GM12892 (cell line): ENCODE measurements at regions not wholly inside any gene's neighbourhood (a gene's known extent, or its start where the extent isn't known, plus 50 kb on each side); places are given as distances from the start of the nearest gene placed in this dataset.

Experiments used
- DNase-seq: peaks from one replicate; pipeline ENCODE4 v3.0.0; 2011; ENCODE audit not compliant: insufficient read length
- FAIRE-seq: peaks from 2 replicates; lab custom pipeline; 2011; peaks lifted over from hg19 to GRCh38; lab: Jason Lieb, UNC
- POLR2A ChIP-seq: IDR thresholded peaks from 2 replicates; pipeline ENCODE4 v1.6.1; 2011; ENCODE audit warnings: low read depth, low read length, control low read depth
- POLR2AphosphoS5 ChIP-seq: IDR thresholded peaks from 2 replicates; pipeline ENCODE4 v1.6.1; 2011; ENCODE audit warnings: low read depth, low read length, control low read depth
- TAF1 ChIP-seq: IDR thresholded peaks from 2 replicates; pipeline ENCODE4 v1.6.1; 2011; ENCODE audit warnings: low read depth, mild to moderate bottlenecking, control low read depth, low read length, borderline replicate concordance

DNA sequence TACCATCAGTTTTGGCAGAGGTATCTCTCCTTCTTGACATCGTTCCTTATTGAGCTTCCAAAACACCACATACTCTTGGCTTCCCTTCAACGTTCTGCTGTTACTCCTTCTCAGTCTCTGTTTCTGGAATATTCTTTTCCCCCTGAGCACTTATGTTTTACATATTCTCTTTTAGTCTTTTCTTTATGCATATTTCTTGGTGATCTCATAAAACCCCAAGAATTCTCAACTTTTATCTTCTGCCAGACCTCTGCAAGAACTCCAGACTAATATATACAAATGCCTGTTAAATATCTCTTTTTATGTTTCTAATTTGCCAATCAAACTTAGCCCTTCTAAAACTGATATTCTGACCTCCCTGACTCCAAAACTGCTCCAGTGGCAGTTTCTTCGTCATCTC lies 453.4 kb upstream of the CTNND2 start:
- FAIRE-seq: no peak
- DNase-seq: no peak
- TF ChIP-seq POLR2A (no peak), TAF1 (no peak), POLR2AphosphoS5 (no peak)

DNA sequence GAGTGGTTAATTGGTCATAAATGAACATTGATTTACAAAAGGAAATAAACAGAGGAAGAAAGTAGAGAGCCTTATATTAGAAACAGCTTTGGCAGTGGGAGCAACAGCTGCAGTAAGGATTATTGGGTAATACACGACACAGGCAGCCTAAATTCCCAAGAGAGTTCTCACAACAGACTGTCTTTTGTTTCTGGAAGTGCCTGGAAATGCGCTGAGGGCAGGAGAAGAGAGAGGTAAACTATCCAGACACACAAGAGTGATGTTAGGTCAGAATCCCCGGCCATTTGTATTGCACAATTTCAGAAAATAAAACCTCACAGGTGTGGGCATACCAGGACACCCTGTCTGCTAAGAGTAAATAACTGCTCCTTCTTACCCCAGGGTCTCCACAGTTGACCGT lies 450.4 kb upstream of the CTNND2 start:
- DNase-seq (no peak), FAIRE-seq (no peak)
- TF ChIP-seq POLR2A: no peak
- TF ChIP-seq TAF1: no peak
- TF ChIP-seq POLR2AphosphoS5: no peak

DNA sequence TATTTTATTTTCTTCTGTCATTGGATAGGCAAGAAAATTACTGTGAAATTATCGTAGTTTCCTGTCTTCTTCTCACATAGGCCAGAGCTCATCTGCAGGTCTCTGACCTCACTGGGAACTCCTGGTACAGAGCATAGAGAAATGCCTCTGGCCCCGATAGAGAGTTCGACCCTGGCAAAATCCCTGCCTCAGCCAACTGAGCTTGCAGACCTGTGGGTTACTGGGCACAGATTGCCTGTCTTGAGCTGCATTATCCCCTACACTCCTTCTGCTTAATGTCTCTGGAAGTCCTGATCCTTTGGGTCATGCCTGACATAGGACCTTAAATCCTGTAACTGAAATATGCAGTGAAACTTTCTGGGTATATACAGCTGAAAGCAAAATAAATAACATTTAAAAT lies 439.3 kb upstream of the CTNND2 start:
- DNase-seq (no peak), FAIRE-seq (no peak)
- TF ChIP-seq POLR2A (no peak), TAF1 (no peak), POLR2AphosphoS5 (no peak)

DNA sequence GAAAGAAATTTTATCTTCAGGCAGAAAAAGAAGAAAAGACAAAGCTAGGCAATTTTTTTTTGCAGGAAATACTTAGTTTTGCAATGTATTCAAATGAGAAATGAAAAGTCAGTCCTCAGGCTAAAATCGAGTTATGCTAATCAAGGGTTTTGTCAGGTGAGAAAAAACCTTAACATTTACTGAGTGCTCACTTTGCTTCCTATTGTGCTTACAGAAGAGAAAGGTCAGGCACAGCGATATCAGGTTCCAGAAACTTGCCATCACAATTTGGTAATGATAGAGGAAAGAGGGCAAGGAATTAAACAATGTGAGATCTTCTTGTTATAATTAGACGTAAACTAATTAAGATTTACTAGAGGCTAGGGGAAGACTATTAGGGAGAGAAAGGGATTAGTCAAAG lies 431.7 kb upstream of the CTNND2 start:
- FAIRE-seq (no peak), DNase-seq (no peak)
- TF ChIP-seq TAF1 (no peak), POLR2A (no peak), POLR2AphosphoS5 (no peak)

DNA sequence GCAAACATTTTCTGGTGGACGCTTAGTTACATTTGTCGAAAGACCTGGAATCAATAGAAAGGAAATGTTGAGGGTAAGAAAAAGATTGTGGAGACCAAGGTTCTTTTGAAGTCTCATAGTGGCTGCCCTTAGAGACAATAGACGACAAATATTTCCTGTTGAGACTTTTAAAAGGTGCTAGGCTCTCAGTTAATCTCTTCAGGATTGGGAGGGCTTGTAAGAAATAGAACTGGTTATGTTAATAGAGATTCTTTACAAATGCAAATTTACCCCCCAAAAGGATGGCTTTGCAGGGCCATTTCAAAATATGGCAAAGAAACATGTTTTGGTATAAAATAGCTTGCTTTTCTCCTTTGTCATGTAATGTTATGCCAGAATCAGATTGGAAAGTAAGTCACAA lies 428.2 kb upstream of the CTNND2 start:
- FAIRE-seq (no peak), DNase-seq (no peak)
- no peak for TF ChIP-seq TAF1
- TF ChIP-seq POLR2A: no peak
- TF ChIP-seq POLR2AphosphoS5: no peak

DNA sequence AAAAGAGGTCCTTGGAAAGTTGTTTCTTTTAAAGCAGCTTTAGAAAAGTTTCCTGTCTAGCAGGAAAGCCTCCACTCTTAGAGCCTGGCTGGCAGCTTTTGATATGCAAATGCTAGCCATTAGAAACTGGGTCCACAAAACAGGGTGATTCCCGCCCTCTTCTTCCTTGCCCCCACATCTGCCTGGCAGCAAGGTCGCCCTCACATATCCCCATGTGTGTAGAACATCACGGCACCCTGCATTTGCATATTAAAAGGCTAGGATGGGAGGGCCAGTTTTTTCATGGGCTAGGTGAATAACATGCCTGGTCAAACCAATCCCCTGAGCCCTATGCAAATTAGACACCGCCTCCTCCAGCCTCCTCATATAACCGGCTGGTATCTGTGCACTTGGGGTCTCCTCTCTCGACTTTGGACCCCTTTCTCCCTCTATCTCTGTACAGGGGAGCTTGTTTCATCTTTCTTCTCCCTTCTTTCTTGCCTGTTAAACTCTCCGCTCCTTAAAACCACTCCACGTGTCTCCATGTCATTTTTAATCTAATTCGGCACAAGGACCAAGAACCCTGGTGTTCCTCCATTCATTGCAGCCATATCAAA lies 426.8 kb upstream of the CTNND2 start:
- no peak for TF ChIP-seq TAF1
- TF ChIP-seq POLR2A: no peak
- TF ChIP-seq POLR2AphosphoS5: no peak
- DNase-seq (no peak), FAIRE-seq (no peak)

DNA sequence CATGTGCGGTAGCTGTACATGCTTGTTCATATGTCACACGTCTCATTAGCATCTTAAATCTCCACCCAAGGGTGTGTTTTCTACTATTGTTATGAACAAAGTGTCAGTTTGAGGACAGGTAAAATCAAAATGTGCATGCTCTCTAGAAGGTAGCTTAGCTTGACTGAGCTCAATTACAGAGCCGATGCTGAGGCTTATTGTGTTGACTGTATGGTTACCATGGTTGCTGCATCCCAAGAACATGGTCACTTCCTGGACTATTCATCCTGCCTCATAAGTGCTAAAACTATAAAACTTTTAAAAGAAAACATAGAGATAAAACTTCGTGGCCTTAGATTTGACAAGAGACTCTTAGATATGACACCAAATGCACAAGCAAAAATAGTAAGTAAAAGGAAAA lies 426.1 kb upstream of the CTNND2 start:
- TF ChIP-seq POLR2AphosphoS5 (no peak), TAF1 (no peak), POLR2A (no peak)

DNA sequence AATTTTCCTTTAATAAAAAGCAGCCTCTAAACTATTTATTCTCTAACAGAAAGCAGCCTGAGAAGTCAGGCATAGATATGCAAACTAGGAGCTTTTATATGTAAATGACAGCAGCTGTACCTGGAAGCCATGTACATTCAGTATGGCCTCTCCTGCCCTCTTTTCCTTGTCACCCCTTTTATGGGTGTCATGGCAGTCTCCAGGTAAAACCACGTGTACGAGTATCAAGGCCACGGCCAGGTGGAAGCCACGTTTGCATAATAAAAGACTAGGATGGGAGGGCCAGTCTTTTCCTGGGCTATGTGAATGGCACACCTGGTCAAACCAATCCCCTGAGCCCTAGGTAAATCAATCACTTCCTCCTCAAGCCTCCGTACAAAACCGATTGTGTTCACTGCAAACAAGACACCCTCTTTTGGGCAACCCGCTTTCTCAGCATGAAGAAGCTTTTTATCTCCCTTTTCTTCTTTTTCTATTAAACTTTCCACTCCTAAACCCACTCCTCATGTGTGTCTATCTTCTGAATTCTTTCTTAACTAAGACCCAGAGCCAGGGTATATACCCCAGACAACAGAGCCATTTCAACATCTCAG lies 419.5 kb upstream of the CTNND2 start:
- no peak for TF ChIP-seq POLR2AphosphoS5
- TF ChIP-seq POLR2A: no peak
- no peak for TF ChIP-seq TAF1
- no peak for FAIRE-seq
- DNase-seq: no peak

More for the DNA sequence above, 426.1 kb upstream of the CTNND2 start:
- DNase-seq (no peak), FAIRE-seq (no peak)

DNA sequence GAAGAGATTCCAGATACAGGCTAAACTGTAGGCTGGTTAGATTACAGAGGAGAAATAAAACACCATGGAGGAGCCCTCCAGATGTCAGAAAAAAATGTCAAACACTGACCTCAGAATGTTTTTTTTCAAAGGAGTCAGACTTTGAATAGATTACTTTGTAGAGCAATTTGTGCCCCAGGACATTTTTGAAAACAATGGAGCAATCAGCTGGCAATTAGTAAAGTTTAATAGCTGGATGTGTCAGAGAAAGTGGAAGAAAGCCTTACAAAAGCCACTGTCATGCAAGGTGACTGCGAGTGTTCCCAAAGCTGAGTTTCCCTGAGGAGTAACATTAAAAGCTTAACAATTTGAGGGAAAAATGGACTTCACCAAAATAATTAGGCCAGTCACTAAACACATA lies 417.8 kb upstream of the CTNND2 start:
- no peak for DNase-seq
- no peak for TF ChIP-seq POLR2AphosphoS5
- TF ChIP-seq POLR2A: no peak
- TF ChIP-seq TAF1: no peak
- FAIRE-seq: no peak

DNA sequence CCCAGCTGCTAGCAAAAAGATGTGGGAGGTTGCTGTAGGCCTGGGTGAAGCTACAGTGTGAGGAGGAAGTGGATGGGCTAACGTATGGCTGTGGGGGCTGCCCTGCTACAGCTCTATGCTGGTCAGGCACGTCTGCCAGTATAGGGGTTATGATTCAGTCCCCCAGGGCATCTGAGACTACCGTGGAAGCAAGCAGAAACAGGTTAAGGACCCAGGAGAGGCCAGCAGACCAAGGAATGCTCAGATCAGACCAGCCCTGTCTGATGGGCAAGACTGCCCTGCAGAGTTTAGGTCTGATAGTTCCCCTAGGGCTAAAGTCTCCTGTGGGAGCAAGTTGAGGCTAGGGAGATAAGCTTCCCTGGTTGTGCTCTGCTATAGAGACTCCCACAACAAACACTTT lies 416.1 kb upstream of the CTNND2 start:
- DNase-seq (no peak), FAIRE-seq (no peak)
- TF ChIP-seq POLR2A: no peak

DNA sequence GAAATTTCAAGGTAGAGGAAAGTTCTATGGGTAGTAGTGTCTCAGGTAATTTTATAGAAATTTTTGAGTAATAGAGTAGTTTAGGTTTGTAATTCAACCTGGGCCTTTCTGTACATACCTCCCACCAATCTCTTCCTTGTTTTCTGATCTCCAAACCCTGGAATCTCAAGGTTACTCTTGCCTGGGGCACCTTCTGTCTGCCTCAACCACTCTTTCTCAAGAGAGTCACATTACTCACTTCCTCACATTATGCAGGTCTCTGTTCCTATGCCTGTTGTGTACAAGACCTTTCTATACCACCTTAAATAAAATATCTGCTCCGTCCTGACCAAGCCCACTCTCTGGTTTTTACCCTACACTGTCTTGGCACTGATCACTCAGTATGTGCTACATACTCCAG lies 412.6 kb upstream of the CTNND2 start:
- DNase-seq: no peak
- no peak for FAIRE-seq
- TF ChIP-seq POLR2AphosphoS5: no peak
- TF ChIP-seq POLR2A: no peak
- TF ChIP-seq TAF1: no peak

DNA sequence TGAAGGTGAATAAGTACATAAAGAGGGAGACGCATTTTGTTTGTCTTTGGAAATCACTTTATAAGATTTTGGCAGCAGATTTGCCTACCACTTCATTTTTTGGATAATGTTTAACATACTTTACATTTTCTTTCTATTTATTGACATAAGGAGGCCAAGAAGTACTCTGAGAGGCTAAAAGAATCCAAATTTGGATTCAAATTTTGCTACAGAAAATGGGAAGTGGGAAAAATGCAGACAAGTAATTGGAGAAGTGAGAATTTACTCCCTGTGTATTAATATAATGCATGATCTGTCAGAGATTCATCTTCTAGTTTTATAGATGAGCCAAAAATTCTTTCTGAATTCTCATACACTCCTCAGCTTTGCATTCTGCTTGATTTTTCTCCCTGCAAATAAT lies 411.2 kb upstream of the CTNND2 start:
- DNase-seq: no peak
- FAIRE-seq: no peak
- TF ChIP-seq TAF1: no peak
- no peak for TF ChIP-seq POLR2AphosphoS5
- no peak for TF ChIP-seq POLR2A

DNA sequence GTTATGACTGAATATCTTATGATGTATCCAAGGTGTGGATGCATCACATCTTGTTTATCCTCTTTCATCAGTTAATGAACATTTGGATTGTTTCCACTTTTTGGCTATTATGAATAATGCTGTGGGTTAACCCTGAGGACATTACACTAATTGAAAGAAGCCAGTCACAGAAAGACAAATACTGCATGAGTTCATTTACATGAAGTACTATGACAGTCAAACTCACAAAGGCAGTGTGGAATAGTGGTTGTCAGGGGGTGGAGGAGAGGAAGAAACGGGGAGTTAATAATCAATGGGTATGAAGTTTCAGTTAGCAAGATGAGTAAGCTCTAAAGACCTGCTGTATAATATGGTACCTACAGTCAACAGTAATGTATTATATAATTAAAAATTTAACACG lies 409.4 kb upstream of the CTNND2 start:
- DNase-seq: no peak
- no peak for FAIRE-seq
- no peak for TF ChIP-seq POLR2AphosphoS5
- TF ChIP-seq TAF1: no peak
- TF ChIP-seq POLR2A: no peak
